H9 (cell line): ENCODE measurements at regions not wholly inside any gene's neighbourhood (a gene's known extent, or its start where the extent isn't known, plus 50 kb on each side); places are given as distances from the start of the nearest gene placed in this dataset.

Source experiments
- DNase-seq: peaks from one replicate; pipeline ENCODE4 v3.0.0-alpha.2; 2017
- H2AFZ ChIP-seq: one replicate; pipeline ENCODE4 v1.6.1; 2013; ENCODE audit warnings: mild to moderate bottlenecking, low read length, control low read depth, moderate library complexity
- H2AK5ac ChIP-seq: 2 replicates; pipeline ENCODE4 v1.6.1; 2013; ENCODE audit warnings: low read length, control low read depth, mixed read lengths; ENCODE audit not compliant: insufficient read length
- H2BK120ac ChIP-seq: one replicate; pipeline ENCODE4 v1.6.1; 2013; ENCODE audit warnings: low read depth, mild to moderate bottlenecking, low read length, control low read depth, inconsistent platforms; ENCODE audit not compliant: poor library complexity, severe bottlenecking
- H2BK12ac ChIP-seq: 2 replicates; pipeline ENCODE4 v1.6.1; 2013; ENCODE audit warnings: low read length, control low read depth, mixed read lengths, low read depth; ENCODE audit not compliant: insufficient read length
- H2BK15ac ChIP-seq: 2 replicates; pipeline ENCODE4 v1.6.1; 2013; ENCODE audit warnings: low read depth, low read length, control low read depth
- H2BK20ac ChIP-seq: one replicate; pipeline ENCODE4 v1.6.1; 2013; ENCODE audit warnings: low read depth, mild to moderate bottlenecking, low read length, control low read depth, inconsistent platforms; ENCODE audit not compliant: poor library complexity, severe bottlenecking
- H2BK5ac ChIP-seq: 2 replicates; pipeline ENCODE4 v1.6.1; 2013; ENCODE audit warnings: low read length, control low read depth, mixed read lengths; ENCODE audit not compliant: insufficient read length
- H3K14ac ChIP-seq: 2 replicates; pipeline ENCODE4 v1.6.1; 2013; ENCODE audit warnings: low read length, control low read depth; ENCODE audit not compliant: insufficient read depth
- H3K18ac ChIP-seq: 2 replicates; pipeline ENCODE4 v1.6.1; 2013; ENCODE audit warnings: low read depth, mild to moderate bottlenecking, mixed read lengths, low read length, control low read depth; ENCODE audit not compliant: insufficient read length
- H3K23ac ChIP-seq: 2 replicates; pipeline ENCODE4 v1.6.1; 2013; ENCODE audit warnings: low read length, control low read depth, mixed read lengths, low read depth; ENCODE audit not compliant: insufficient read length
- H3K23me2 ChIP-seq: 2 replicates; pipeline ENCODE4 v1.6.1; 2013; ENCODE audit warnings: low read depth, mild to moderate bottlenecking, mixed read lengths, low read length, control low read depth; ENCODE audit not compliant: insufficient read length, poor library complexity, severe bottlenecking
- H3K27ac ChIP-seq: 2 replicates; pipeline ENCODE4 v1.5.1; 2013; ENCODE audit warnings: low read length, control low read depth, mixed read lengths, low read depth; ENCODE audit not compliant: insufficient read length
- H3K27me3 ChIP-seq: 2 replicates; pipeline ENCODE4 v1.6.1; 2013; ENCODE audit warnings: low read length, control low read depth, inconsistent platforms; ENCODE audit not compliant: insufficient read depth
- H3K4ac ChIP-seq: 2 replicates; pipeline ENCODE4 v1.6.1; 2013; ENCODE audit warnings: low read depth, mild to moderate bottlenecking, control low read depth, inconsistent platforms, low read length, moderate library complexity
- H3K4me1 ChIP-seq: 2 replicates; pipeline ENCODE4 v1.6.1; 2013; ENCODE audit warnings: low read length, control low read depth, inconsistent platforms; ENCODE audit not compliant: insufficient read depth
- H3K4me2 ChIP-seq: 2 replicates; pipeline ENCODE4 v1.6.1; 2013; ENCODE audit warnings: low read length, control low read depth, mixed read lengths; ENCODE audit not compliant: insufficient read length, insufficient read depth
- H3K56ac ChIP-seq: 2 replicates; pipeline ENCODE4 v1.6.1; 2013; ENCODE audit warnings: low read depth, mild to moderate bottlenecking, mixed read lengths, low read length, control low read depth; ENCODE audit not compliant: insufficient read length
- H3K79me1 ChIP-seq: 2 replicates; pipeline ENCODE4 v1.6.1; 2013; ENCODE audit warnings: low read depth, mild to moderate bottlenecking, moderate library complexity, low read length, control low read depth, inconsistent platforms; ENCODE audit not compliant: insufficient read depth, poor library complexity, severe bottlenecking
- H3K79me2 ChIP-seq: 2 replicates; pipeline ENCODE4 v1.6.1; 2013; ENCODE audit warnings: low read length, control low read depth, inconsistent platforms; ENCODE audit not compliant: insufficient read depth
- H3K9ac ChIP-seq: 2 replicates; pipeline ENCODE4 v1.6.1; 2013; ENCODE audit warnings: low read length, control low read depth, mixed read lengths; ENCODE audit not compliant: insufficient read length; ENCODE audit errors: extremely low read depth
- H3K9me3 ChIP-seq: one replicate; pipeline ENCODE4 v1.6.1; 2013; ENCODE audit warnings: low read depth, low read length, inconsistent platforms; ENCODE audit not compliant: control insufficient read depth
- H3T11ph ChIP-seq: one replicate; pipeline ENCODE4 v1.6.1; 2013; ENCODE audit warnings: mild to moderate bottlenecking, low read length, control low read depth, inconsistent platforms
- H4K20me1 ChIP-seq: one replicate; pipeline ENCODE4 v1.6.1; 2013; ENCODE audit not compliant: control insufficient read depth, insufficient read length, insufficient read depth
- H4K5ac ChIP-seq: 2 replicates; pipeline ENCODE4 v1.6.1; 2013; ENCODE audit warnings: low read depth, mild to moderate bottlenecking, mixed read lengths, low read length, control low read depth; ENCODE audit not compliant: insufficient read length
- H4K8ac ChIP-seq: replicated peaks from 2 replicates; pipeline ENCODE4 v1.6.1; 2013; ENCODE audit warnings: low read length, control low read depth, mixed read lengths, low read depth; ENCODE audit not compliant: insufficient read length
- H4K91ac ChIP-seq: 2 replicates; pipeline ENCODE4 v1.6.1; 2013; ENCODE audit warnings: low read depth, mild to moderate bottlenecking, moderate library complexity, mixed read lengths, low read length, control low read depth; ENCODE audit not compliant: insufficient read length
- H3K27ac Mint-ChIP-seq, 3 experiments: 2 replicates in 2 of 3; 3 replicates in 1 of 3; pipeline ENCODE4 v1.8.0; 2020 to 2021; ENCODE audit warnings: mixed read lengths in 3 of 3, mild to moderate bottlenecking in 1 of 3, moderate library complexity in 1 of 3
- H3K27me3 Mint-ChIP-seq: 2 replicates; pipeline ENCODE4 v1.8.0; 2021; ENCODE audit warnings: low read depth, mild to moderate bottlenecking, moderate library complexity, mixed read lengths
- H3K36me3 Mint-ChIP-seq, 3 experiments: 2 replicates in 2 of 3; 3 replicates in 1 of 3; pipeline ENCODE4 v1.8.0; 2020 to 2021; ENCODE audit warnings: low read depth in 3 of 3, mixed read lengths in 3 of 3; ENCODE audit not compliant: insufficient read depth in 1 of 3
- H3K4me1 Mint-ChIP-seq, 2 experiments: 2 replicates each; pipeline ENCODE4 v1.8.0; 2020; ENCODE audit warnings: mixed read lengths in 2 of 2
- H3K4me3 Mint-ChIP-seq, 2 experiments: 2 replicates in 1 of 2; 3 replicates in 1 of 2; pipeline ENCODE4 v1.8.0; 2020 to 2021; ENCODE audit warnings: mild to moderate bottlenecking in 2 of 2, mixed read lengths in 2 of 2, moderate library complexity in 1 of 2
- H3K9me3 Mint-ChIP-seq, 2 experiments: 2 replicates in 1 of 2; 3 replicates in 1 of 2; pipeline ENCODE4 v1.8.0; 2020; ENCODE audit warnings: mild to moderate bottlenecking in 2 of 2, mixed read lengths in 2 of 2, moderate library complexity in 1 of 2
- WGBS: extraction: QIAGEN DNeasy Blood & Tissue Kit; methylation state at CpG from one replicate; pipeline ENCODE4 v1.1.7; 2013; ENCODE audit warnings: missing lambda C conversion rate, low lambda C conversion rate, mixed read lengths; ENCODE audit not compliant: insufficient read length; ENCODE audit errors: extremely low coverage; 5-methylcytosine and 5-hydroxymethylcytosine counted together
- TF ChIP-seq, protein P1 (sequence below): fragments of 200-600 bp; sonication (generic); conservative IDR thresholded peaks from 3 replicates; pipeline ENCODE4 v1.8.0; 2021; ENCODE audit warnings: antibody characterized with exemption, mild to moderate bottlenecking

DNA sequence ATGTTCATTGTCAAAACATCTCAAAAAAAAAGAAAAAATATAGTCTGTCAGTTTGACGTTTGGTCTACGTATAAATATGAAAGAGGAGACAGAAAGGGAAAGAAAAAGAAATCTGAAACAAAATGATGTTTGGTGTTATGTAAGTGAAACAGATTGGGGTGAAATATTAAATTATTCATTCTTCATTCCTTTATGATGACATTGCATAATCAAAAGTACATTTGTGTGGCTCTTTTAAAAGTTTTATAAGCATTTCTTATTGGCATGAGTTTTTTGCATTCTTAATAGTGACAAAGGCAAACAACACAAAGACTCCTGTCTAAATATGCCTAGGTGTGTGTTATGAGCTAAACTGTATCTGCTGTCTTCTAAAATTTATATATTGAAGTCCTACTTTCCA is 232.6 kb downstream of the EFNB2 start:
- H3K27me3 ChIP-seq, result no peaks in the 10 kb centered on the region
- H3K27ac ChIP-seq, result no peak overlapping the region
- Mint-ChIP-seq H3K36me3 (peaks cover 32 to 71% (median 35%) of the 10 kb centered on the region in 3 experiments; a peak in 6 of 7 replicates), H3K4me3 (no peak overlapping the region), H3K9me3 (peaks cover 50 to 60% of the 10 kb centered on the region in 2 experiments), H3K4me1 (peaks cover 16 to 21% of the 10 kb centered on the region in 2 experiments), H3K27me3 (no peaks in the 10 kb centered on the region), H3K27ac (0 out of 7 replicates have a peak overlapping the region, but pooled peaks of 1 of the 3 experiments have one; percentile 37)
- H3K79me1 ChIP-seq, result no peaks in the 10 kb centered on the region
- H4K8ac ChIP-seq, result no peak overlapping the region
- TF ChIP-seq, protein P1, sequence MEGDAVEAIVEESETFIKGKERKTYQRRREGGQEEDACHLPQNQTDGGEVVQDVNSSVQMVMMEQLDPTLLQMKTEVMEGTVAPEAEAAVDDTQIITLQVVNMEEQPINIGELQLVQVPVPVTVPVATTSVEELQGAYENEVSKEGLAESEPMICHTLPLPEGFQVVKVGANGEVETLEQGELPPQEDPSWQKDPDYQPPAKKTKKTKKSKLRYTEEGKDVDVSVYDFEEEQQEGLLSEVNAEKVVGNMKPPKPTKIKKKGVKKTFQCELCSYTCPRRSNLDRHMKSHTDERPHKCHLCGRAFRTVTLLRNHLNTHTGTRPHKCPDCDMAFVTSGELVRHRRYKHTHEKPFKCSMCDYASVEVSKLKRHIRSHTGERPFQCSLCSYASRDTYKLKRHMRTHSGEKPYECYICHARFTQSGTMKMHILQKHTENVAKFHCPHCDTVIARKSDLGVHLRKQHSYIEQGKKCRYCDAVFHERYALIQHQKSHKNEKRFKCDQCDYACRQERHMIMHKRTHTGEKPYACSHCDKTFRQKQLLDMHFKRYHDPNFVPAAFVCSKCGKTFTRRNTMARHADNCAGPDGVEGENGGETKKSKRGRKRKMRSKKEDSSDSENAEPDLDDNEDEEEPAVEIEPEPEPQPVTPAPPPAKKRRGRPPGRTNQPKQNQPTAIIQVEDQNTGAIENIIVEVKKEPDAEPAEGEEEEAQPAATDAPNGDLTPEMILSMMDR, result no peak
- no peak overlapping the region for H3K4me2 ChIP-seq
- peaks cover 5% of the 10 kb centered on the region for H3K9me3 ChIP-seq
- no peak overlapping the region for H2BK12ac ChIP-seq
- no peaks in the 10 kb centered on the region for H3K4me1 ChIP-seq
- H2AK5ac ChIP-seq, result no peak overlapping the region
- no peaks in the 10 kb centered on the region for H3K23me2 ChIP-seq
- H3K56ac ChIP-seq, result no peak overlapping the region
- no peak overlapping the region for H2BK20ac ChIP-seq
- H3K23ac ChIP-seq, result no peak overlapping the region
- WGBS, result no CpG with 5 or more reads among the region's 2 CpGs
- no peak overlapping the region for H3K9ac ChIP-seq
- H2BK120ac ChIP-seq, result no peak overlapping the region
- DNase-seq, result no peak
- no peak overlapping the region for H3K18ac ChIP-seq
- H3K14ac ChIP-seq, result no peak overlapping the region
- no peak overlapping the region for H2AFZ ChIP-seq
- no peak overlapping the region for H3T11ph ChIP-seq
- no peak overlapping the region for H2BK15ac ChIP-seq
- no peak overlapping the region for H4K91ac ChIP-seq
- H3K79me2 ChIP-seq, result no peaks in the 10 kb centered on the region
- no peak overlapping the region for H3K4ac ChIP-seq
- no peak overlapping the region for H4K5ac ChIP-seq
- no peak overlapping the region for H2BK5ac ChIP-seq
- H4K20me1 ChIP-seq, result no peaks in the 10 kb centered on the region
